Cardiac fibroblast (primary cell): ENCODE measurements at regions not wholly inside any gene's neighbourhood (a gene's known extent, or its start where the extent isn't known, plus 50 kb on each side); places are given as distances from the start of the nearest gene placed in this dataset.

Experiments used
- DNase-seq, 2 donors: peaks; one replicate each; pipeline versions ENCODE4 v3.0.0 to v3.0.0-alpha.2; 2010; ENCODE audit warnings: low read depth in 2 of 2
- H3K4me3 ChIP-seq, 2 donors: replicated peaks in 1 of 2; 1 replicate in 1 of 2; 2 replicates in 1 of 2; pipeline ENCODE4 v1.5.1; 2011; ENCODE audit warnings: low read depth in 2 of 2, low read length in 2 of 2, mild to moderate bottlenecking in 2 of 2, moderate library complexity in 1 of 2
- CTCF ChIP-seq: IDR thresholded peaks from one replicate; pipeline ENCODE4 v1.5.1; 2011; ENCODE audit warnings: low read depth, mild to moderate bottlenecking, low read length, inconsistent platforms

- no peak for TF ChIP-seq CTCF
- H3K4me3 ChIP-seq: no peak overlapping the region
- DNase-seq: peak in 1 of 2 donors; percentile 57
Observed at GRCh38 chr21:38965910-38966504, 160.3 kb downstream of the ETS2 start.

- no peak for TF ChIP-seq CTCF
- no peak overlapping the region for H3K4me3 ChIP-seq
- peak in 1 of 2 donors; percentile 51 for DNase-seq
Observed at GRCh38 chr21:38965241-38965640, 159.5 kb downstream of the ETS2 start.

- TF ChIP-seq CTCF: no peak
- H3K4me3 ChIP-seq: no peak overlapping the region
- DNase-seq: no peak
Observed at GRCh38 chr21:38963006-38963405, 157.3 kb downstream of the ETS2 start.

- no peak for TF ChIP-seq CTCF
- DNase-seq: no peak
- H3K4me3 ChIP-seq: no peak overlapping the region
Observed at GRCh38 chr21:38960251-38960650, 154.5 kb downstream of the ETS2 start.

- DNase-seq: no peak
- H3K4me3 ChIP-seq: no peak overlapping the region
- no peak for TF ChIP-seq CTCF
Observed at GRCh38 chr21:38959692-38960061, 153.9 kb downstream of the ETS2 start.

GRCh38 chr21:38958940-38959691 lies 153.4 kb downstream of the ETS2 start:
- no peak for TF ChIP-seq CTCF
- DNase-seq: peak; percentile 84 to 95
- H3K4me3 ChIP-seq: no peak overlapping the region
